ENCODE measurements at regions not wholly inside any gene's neighbourhood (a gene's known extent, or its start where the extent isn't known, plus 50 kb on each side); places are given as distances from the start of the nearest gene placed in this dataset.

DNA sequence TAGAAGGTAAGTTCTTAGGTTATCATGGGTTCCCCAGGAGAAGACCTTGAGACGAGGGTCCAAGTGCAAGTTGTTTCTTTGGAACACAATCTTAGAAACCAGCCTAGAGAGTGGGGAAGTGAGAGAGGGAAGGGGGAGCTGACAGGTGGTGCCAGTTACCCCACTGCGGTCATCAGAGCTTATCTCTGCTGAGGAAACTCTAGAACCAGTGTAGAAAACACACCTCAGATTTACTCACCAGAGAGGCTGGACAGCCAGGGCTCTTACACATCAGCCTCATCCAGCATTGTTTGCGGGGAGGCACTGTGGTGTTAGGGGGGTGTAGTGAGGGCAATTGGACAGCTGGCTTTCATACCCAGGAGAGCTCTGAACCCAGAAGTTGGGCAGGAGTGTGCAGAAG is 206.5 kb upstream of the RAI14 start:
- Histone ChIP-seq H2AFZ (ENCODE audit: low read depth, low read length) (no peak overlapping the region), H3F3A (ENCODE audit: insufficient read depth, low read length, poor library complexity, severe bottlenecking) (no peaks in the 10 kb centered on the region), H3K36me3 (ENCODE audit: insufficient read depth, low read length) (no peaks in the 10 kb centered on the region), H3K27ac (ENCODE audit: low read length) (no peak overlapping the region), H4K20me1 (ENCODE audit: insufficient read depth) (no peaks in the 10 kb centered on the region), H3K79me2 (replicated peaks; ENCODE audit: insufficient read depth, low read length) (no peaks in the 10 kb centered on the region), H3K4me3 (ENCODE audit: low read length) (no peak overlapping the region), H3K9ac (ENCODE audit: low read length) (no peak overlapping the region), H3K9me3 (ENCODE audit: low read length) (no peaks in the 10 kb centered on the region), H3K4me2 (ENCODE audit: low read length) (no peak overlapping the region), H3K27me3 (ENCODE audit: insufficient read depth, low read depth, low read length) (no peaks in the 10 kb centered on the region), H3K9me2 (ENCODE audit: insufficient read depth, low read length) (no peaks in the 10 kb centered on the region)
- TF ChIP-seq EP300 (conservative IDR thresholded peaks at IDR 0.05; ENCODE audit: poor library complexity, severe bottlenecking): no peak
- no peak for TF ChIP-seq RAD21 (conservative IDR thresholded peaks at IDR 0.05)
- TF ChIP-seq, protein P1, sequence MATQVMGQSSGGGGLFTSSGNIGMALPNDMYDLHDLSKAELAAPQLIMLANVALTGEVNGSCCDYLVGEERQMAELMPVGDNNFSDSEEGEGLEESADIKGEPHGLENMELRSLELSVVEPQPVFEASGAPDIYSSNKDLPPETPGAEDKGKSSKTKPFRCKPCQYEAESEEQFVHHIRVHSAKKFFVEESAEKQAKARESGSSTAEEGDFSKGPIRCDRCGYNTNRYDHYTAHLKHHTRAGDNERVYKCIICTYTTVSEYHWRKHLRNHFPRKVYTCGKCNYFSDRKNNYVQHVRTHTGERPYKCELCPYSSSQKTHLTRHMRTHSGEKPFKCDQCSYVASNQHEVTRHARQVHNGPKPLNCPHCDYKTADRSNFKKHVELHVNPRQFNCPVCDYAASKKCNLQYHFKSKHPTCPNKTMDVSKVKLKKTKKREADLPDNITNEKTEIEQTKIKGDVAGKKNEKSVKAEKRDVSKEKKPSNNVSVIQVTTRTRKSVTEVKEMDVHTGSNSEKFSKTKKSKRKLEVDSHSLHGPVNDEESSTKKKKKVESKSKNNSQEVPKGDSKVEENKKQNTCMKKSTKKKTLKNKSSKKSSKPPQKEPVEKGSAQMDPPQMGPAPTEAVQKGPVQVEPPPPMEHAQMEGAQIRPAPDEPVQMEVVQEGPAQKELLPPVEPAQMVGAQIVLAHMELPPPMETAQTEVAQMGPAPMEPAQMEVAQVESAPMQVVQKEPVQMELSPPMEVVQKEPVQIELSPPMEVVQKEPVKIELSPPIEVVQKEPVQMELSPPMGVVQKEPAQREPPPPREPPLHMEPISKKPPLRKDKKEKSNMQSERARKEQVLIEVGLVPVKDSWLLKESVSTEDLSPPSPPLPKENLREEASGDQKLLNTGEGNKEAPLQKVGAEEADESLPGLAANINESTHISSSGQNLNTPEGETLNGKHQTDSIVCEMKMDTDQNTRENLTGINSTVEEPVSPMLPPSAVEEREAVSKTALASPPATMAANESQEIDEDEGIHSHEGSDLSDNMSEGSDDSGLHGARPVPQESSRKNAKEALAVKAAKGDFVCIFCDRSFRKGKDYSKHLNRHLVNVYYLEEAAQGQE (IDR thresholded peaks at IDR 0.05; ENCODE audit: borderline replicate concordance): no peak
- TF ChIP-seq POLR2AphosphoS5 (IDR thresholded peaks at IDR 0.05): no peak
- no peak for TF ChIP-seq TAF1 (IDR thresholded peaks at IDR 0.05; ENCODE audit: low read depth)
- no peak for TF ChIP-seq MXI1 (conservative IDR thresholded peaks at IDR 0.05; ENCODE audit: poor library complexity, severe bottlenecking)
- TF ChIP-seq SMC3 (conservative IDR thresholded peaks at IDR 0.05; ENCODE audit: poor library complexity): no peak
- TF ChIP-seq, protein P2, sequence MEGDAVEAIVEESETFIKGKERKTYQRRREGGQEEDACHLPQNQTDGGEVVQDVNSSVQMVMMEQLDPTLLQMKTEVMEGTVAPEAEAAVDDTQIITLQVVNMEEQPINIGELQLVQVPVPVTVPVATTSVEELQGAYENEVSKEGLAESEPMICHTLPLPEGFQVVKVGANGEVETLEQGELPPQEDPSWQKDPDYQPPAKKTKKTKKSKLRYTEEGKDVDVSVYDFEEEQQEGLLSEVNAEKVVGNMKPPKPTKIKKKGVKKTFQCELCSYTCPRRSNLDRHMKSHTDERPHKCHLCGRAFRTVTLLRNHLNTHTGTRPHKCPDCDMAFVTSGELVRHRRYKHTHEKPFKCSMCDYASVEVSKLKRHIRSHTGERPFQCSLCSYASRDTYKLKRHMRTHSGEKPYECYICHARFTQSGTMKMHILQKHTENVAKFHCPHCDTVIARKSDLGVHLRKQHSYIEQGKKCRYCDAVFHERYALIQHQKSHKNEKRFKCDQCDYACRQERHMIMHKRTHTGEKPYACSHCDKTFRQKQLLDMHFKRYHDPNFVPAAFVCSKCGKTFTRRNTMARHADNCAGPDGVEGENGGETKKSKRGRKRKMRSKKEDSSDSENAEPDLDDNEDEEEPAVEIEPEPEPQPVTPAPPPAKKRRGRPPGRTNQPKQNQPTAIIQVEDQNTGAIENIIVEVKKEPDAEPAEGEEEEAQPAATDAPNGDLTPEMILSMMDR (IDR thresholded peaks at IDR 0.05; ENCODE audit: poor library complexity, severe bottlenecking): no peak
- TF ChIP-seq EZH2 (IDR thresholded peaks at IDR 0.05; ENCODE audit: borderline replicate concordance, insufficient read depth, low read length, poor library complexity, severe bottlenecking): no peak

DNA sequence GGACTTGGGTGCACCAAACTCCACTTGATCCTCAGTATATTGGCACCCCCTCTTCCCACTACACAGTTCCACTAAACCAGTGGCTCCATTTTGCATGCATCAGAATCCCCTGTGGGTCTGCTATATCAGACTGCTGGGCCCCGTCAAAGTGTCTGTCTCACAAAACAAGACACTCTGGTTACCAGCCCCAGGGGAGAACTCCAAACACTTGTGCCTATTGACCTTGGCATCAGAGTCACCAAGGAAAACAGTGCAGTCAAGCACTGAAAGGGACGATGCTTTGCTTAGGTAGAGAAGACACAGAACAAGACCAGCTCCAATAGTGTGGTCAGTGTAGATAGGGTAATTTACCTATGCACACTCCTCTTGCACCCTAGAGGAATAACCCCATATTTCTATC is 205.8 kb upstream of the RAI14 start:
- Histone ChIP-seq H3K36me3 (ENCODE audit: insufficient read depth, low read length) (no peaks in the 10 kb centered on the region), H3K9me2 (ENCODE audit: insufficient read depth, low read length) (no peaks in the 10 kb centered on the region), H3K9ac (ENCODE audit: low read length) (no peak overlapping the region), H3F3A (ENCODE audit: insufficient read depth, low read length, poor library complexity, severe bottlenecking) (no peaks in the 10 kb centered on the region), H3K79me2 (replicated peaks; ENCODE audit: insufficient read depth, low read length) (no peaks in the 10 kb centered on the region), H3K4me2 (ENCODE audit: low read length) (no peak overlapping the region), H3K27ac (ENCODE audit: low read length) (no peak overlapping the region), H4K20me1 (ENCODE audit: insufficient read depth) (no peaks in the 10 kb centered on the region), H2AFZ (ENCODE audit: low read depth, low read length) (no peak overlapping the region), H3K9me3 (ENCODE audit: low read length) (no peaks in the 10 kb centered on the region), H3K27me3 (ENCODE audit: insufficient read depth, low read depth, low read length) (no peaks in the 10 kb centered on the region), H3K4me3 (ENCODE audit: low read length) (no peak overlapping the region)
- no peak for TF ChIP-seq RAD21 (conservative IDR thresholded peaks at IDR 0.05)

Data from neural cell (in vitro differentiated cells).